ENCODE measurements at regions not wholly inside any gene's neighbourhood (a gene's known extent, or its start where the extent isn't known, plus 50 kb on each side); places are given as distances from the start of the nearest gene placed in this dataset.
"Not testable (repeated sequence)": the region's sequence is repeated elsewhere in the genome, so short reads cannot be mapped to it uniquely, and the experiment has no call there.

GRCh38 chr1:182003953-182004586 is 57.4 kb downstream of the ZNF648 start:
- DNase-seq = no peak

- DNase-seq = no peak
Measured at GRCh38 chr1:182003025-182003725, 58.3 kb downstream of the ZNF648 start.

DNA sequence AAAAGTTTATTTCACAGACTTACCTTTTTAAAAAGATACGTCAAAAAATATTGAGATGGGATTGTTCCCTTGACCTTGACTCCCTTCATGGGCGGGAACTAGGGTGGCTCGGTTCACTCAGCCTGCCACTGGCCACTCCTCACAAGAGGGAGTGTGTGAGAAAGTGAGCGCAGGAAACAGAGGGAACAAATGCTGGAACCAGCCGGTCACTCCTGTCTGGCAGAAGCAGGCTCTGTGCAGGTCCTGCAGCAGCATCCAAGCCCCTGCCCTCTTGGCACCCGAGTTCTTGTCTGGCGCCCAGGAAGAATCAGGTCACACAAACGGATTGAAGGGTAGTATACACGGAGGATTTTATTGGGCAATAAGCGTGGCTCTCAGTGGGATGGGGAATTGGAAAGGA is 58.9 kb downstream of the ZNF648 start:
- no peak for DNase-seq

GRCh38 chr1:181998858-181999257 is 62.7 kb downstream of the ZNF648 start:
- no peak for DNase-seq

DNA sequence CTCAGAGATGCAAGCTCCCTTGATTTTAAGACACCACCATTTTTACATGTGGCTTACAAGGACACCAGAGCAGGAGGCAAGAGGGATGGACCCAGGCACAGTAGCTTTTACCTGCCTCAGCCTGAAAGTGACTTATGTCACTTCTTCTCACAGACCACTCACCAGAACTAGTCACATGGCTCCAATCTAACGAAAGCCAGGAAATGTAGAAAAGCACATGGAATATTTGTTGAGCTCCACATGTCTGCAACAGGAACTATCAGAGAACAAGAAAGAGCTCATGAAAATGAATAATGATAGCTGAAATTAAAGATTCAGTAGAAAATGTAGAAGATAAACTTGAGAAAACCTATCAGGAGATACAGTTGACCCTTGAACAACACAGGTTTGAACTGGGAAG is 69.4 kb downstream of the ZNF648 start:
- no peak for DNase-seq

GRCh38 chr1:181990728-181991127 is 70.8 kb downstream of the ZNF648 start:
- DNase-seq = no peak

- DNase-seq = no peak
Measured at GRCh38 chr1:181989261-181989920, 72.1 kb downstream of the ZNF648 start.

DNA sequence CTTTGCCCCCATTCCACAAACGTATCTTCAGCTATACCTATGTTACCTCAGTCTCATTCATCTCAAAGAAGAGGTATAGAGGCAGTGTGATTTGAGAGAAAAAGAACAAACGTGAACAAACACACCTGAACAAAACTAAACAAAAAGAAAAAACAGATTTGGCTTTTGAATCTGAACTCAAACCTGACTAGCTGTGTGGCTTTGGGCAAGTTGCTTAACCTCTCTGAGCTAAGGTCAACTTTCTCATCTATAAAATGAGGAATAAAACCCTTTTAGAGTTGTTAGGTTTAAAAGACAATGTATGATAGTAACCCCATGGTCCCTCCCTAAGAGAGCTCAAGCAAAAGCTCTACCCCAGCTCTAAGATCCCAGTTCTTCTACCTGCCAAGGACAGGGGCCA is 73.5 kb downstream of the ZNF648 start:
- DNase-seq = no peak

DNA sequence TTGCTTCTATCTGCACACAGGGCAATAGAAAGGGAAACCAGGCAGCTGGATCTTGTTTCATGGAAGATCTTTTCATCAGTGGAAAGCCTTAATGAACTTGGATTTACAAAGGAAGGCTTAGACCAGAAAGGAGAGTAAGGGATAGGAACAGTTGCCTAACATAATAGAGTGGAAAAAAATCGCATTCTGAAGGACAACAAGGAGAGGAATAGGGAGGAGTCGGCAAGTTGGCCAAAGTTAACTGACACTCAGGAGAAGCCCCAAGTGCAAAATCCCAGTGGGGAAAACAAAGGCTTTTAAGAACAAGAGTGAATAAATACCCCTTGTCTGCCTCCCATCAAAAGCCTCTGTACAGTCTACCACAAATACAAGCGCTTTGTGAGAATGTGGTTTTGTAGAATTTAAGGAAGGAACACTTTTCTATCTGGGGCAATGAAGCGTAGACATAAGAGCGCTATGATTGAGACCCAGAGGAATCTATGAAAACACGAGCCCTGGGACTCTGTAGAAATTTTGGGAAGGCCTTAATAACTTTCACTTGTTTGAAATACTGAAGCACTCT is 74.1 kb downstream of the ZNF648 start:
- no peak for DNase-seq

- no peak for DNase-seq
Measured at GRCh38 chr1:181986907-181987305, 74.6 kb downstream of the ZNF648 start.

DNA sequence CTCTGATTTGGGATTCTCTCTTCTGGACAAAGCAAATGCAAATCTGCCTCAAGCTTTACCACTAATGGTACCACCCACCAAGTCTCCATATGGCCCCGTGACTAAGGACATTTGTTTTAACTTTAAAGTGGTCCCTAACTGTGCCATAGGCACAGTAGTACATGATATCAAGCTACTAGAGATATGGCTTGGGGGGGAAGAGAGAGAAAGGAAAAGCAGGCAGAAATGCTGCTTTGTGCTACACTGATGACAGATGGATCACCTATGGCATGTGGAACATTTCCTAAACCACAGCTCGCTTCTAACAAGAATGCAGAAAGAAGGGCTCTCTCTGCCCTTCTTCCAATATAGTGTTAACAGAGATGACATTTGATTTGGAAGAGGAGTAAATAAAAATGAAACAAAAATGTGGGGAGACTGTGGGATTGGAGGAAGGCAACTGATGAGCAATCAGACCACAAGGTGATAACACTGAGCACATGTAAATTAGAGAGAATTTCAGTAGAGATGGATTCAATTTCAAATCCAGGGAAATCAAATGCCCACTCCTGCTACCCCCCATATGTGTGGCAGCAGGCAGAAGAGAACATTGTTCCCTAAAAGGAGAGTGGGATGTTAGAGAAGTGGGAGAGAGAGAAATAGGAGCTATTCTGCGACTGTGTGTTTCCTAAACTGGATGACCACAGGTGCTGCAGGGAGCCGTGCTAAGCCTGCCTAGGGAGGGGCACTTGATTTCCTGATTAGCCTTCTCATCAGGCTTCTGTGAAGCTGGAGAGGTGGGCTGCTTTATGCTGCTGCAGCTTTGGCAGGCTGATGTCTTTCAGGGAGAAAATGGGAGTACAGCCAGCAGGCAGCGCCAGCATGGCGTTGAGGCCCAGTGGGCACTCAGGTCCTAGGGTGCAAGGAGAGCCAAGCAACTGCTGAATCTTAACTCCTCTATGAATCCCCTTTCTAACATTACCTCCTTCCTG is 75.3 kb downstream of the ZNF648 start:
- no peak for DNase-seq

DNA sequence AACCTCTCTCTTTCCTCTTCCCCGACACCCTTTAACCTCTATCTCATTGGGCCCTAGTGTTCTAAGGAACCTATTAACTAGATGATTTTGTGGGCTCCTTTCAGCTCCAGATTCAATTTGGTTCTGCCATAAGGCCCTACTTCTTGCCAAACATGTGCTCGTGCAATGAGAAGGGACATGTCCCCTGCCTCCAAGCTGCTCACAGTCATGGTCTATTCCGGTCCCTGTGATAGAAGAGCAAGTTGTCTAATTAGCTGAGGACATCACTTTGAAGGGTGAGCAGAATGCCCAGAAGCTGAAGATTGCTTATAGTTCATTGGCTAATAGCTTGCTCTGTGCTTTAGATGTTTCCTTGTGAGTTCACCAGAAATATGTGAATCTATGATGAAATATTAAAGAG is 76.2 kb downstream of the ZNF648 start:
- no peak for DNase-seq

- no peak for DNase-seq
Measured at GRCh38 chr1:181984006-181984405, 77.5 kb downstream of the ZNF648 start.

DNA sequence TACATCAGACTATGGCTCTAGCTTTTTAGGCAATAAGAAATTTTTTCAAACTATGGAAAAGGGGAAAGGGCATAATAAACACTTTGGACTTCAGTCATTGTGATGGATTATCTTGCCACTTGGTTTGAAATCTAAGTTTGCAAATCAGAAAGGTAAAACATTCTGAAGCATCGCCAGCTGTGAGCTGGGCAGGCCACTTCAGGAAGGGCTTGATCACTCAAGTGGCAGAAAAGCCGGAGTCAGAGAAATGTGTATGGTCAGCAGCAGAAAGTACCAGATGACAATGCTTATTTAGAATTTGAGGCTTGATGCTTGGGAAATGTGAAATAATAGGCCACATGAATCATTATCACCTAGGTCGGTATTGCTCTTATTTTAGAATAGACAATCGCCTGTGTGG is 79.7 kb downstream of the ZNF648 start:
- no peak for DNase-seq

- no peak for DNase-seq
Measured at GRCh38 chr1:181972256-181972655, 89.3 kb downstream of the ZNF648 start.

- DNase-seq = no peak
Measured at GRCh38 chr1:181971424-181971823, 90.1 kb downstream of the ZNF648 start.

GRCh38 chr1:181969902-181970301 is 91.6 kb downstream of the ZNF648 start:
- no peak for DNase-seq

DNA sequence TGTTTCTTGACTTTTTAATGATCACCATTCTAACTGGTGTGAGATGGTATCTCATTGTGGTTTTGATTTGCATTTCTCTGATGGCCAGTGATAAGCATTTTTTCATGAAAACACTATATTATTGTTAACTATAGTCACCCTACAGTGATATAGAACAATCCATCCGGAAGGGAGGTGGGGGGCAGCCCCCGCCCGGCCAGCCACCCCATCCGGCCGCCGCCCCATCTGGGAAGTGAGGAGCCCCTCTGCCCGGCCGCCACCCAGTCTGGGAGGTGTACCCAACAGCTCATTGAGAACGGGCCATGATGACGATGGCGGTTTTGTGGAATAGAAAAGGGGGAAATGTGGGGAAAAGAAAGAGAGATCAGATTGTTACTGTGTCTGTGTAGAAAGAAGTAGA is 106.8 kb downstream of the ZNF648 start:
- DNase-seq = not testable (repeated sequence)

DNA sequence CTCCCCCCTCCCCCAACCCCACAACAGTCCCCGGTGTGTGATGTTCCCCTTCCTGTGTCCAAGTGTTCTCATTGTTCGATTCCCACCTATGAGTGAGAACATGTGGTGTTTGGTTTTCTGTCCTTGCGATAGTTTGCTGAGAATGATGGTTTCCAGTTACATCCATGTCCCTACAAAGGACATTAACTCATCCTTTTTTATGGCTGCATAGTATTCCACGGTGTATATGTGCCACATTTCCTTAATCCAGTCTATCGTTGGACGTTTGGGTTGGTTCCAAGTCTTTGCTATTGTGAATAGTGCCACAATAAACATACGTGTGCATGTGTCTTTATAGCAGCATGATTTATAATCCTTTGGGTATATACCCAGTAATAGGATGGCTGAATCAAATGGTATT is 107.3 kb downstream of the ZNF648 start:
- not testable (repeated sequence) for DNase-seq

DNA sequence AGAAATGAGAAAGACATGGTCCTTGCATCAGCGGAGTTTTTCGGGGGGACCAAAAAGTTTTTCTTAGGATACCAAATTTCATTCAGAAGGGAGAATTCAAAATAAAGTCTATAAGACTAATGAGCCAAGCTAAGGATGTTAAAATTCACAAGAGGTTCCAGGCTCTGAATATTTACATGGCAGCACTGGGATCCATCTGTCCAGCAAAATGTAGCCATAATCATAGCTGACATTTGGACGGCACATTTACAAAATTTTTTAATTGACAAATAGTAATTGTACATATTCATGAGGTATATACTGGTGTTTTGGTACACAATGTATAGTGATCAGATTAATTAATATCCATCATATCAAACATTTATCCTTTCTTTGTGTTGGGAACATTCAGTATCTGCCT is 107.9 kb downstream of the ZNF648 start:
- no peak for DNase-seq

DNA sequence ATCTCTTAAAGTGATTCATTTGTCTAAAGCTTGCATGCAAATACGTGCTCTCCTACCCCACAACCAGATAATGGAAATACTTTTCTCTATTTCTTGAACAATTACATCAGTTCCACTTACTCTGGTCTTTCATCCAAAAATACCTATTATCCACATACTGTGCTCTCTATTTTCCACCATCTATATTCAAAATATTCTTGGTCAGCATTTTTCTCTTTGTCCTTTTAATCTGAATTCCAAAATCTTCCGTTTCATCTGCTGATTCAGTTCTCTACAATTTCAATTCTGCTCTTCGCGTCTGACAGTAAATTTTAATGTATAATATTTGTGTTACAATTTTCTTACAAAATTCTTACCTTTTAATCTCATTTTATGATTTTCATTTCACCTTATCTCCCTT is 110.3 kb downstream of the ZNF648 start:
- DNase-seq = no peak

GRCh38 chr1:181949500-181949899 is 112.0 kb downstream of the ZNF648 start:
- DNase-seq = no peak

- DNase-seq = no peak
Measured at GRCh38 chr1:181948372-181948771, 113.1 kb downstream of the ZNF648 start.
